ENCODE measurements at regions not wholly inside any gene's neighbourhood (a gene's known extent, or its start where the extent isn't known, plus 50 kb on each side); places are given as distances from the start of the nearest gene placed in this dataset.

GRCh38 chr2:29991086-29991485 is 69.7 kb upstream of the ALK start:
- H3K9me3 ChIP-seq (ENCODE audit: low read depth) = no peaks in the 10 kb centered on the region
- H3K36me3 ChIP-seq = no peaks in the 10 kb centered on the region
- DNase-seq (ENCODE audit: low read depth in 1 of 2, low spot score in 1 of 2) = no peak
- no peak overlapping the region for H3K27ac ChIP-seq
- no peak for TF ChIP-seq CTCF (IDR thresholded peaks at IDR 0.05; ENCODE audit: low read depth, low read length)
- H3K27me3 ChIP-seq = no peaks in the 10 kb centered on the region
- no peak overlapping the region for H3K4me3 ChIP-seq
- no peaks in the 10 kb centered on the region for H3K4me1 ChIP-seq (ENCODE audit: low read depth)

GRCh38 chr2:29995241-29995640 is 73.9 kb upstream of the ALK start:
- no peak for DNase-seq (ENCODE audit: low read depth in 1 of 2, low spot score in 1 of 2)
- H3K36me3 ChIP-seq = no peaks in the 10 kb centered on the region
- no peaks in the 10 kb centered on the region for H3K9me3 ChIP-seq (ENCODE audit: low read depth)
- no peaks in the 10 kb centered on the region for H3K4me1 ChIP-seq (ENCODE audit: low read depth)
- TF ChIP-seq CTCF (IDR thresholded peaks at IDR 0.05; ENCODE audit: low read depth, low read length) = no peak
- no peaks in the 10 kb centered on the region for H3K27me3 ChIP-seq
- H3K27ac ChIP-seq = no peak overlapping the region
- no peak overlapping the region for H3K4me3 ChIP-seq

GRCh38 chr2:30003128-30003527 is 81.7 kb upstream of the ALK start:
- Histone ChIP-seq H3K4me3 (no peak overlapping the region), H3K4me1 (ENCODE audit: low read depth) (no peaks in the 10 kb centered on the region), H3K27me3 (no peaks in the 10 kb centered on the region), H3K9me3 (ENCODE audit: low read depth) (no peaks in the 10 kb centered on the region), H3K27ac (no peak overlapping the region), H3K36me3 (no peaks in the 10 kb centered on the region)
- no peak for TF ChIP-seq CTCF (IDR thresholded peaks at IDR 0.05; ENCODE audit: low read depth, low read length)
- no peak for DNase-seq (ENCODE audit: low read depth in 1 of 2, low spot score in 1 of 2)

DNA sequence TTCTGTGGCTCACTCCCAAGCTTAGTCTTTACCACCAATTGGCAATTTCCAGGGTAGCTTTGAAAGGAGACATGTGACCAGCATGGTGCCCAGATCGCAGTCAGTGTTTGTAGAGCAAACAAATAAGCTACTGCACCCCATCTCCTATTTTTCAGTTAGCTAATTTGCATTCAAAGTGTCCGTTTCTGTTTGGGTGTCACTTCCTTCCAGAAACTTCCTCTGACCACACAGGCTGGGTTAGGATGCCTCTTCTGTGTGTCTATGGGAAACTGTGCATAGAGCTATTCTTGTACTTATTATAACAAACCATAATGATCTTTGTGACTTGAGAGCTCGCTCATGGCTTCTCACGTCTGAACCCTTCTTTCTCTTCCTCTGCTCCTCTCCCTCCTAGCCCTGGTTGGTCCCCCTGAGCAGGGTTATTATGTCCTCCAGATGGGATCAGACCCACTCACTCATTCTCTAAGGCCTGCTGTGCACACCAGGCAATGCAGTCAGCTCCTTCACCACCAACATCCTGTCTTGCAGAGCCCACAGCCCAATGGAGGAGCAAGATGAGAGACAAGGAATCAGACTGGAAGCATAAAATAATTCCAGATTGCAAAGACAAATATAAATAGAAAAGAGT is 101.2 kb upstream of the ALK start:
- Histone ChIP-seq H3K4me1 (ENCODE audit: low read depth) (no peaks in the 10 kb centered on the region), H3K36me3 (no peaks in the 10 kb centered on the region), H3K27ac (no peak overlapping the region), H3K27me3 (peaks cover 9% of the 10 kb centered on the region), H3K9me3 (ENCODE audit: low read depth) (no peaks in the 10 kb centered on the region), H3K4me3 (no peak overlapping the region)
- TF ChIP-seq CTCF (IDR thresholded peaks at IDR 0.05; ENCODE audit: low read depth, low read length) = no peak
- no peak for DNase-seq (ENCODE audit: low read depth in 1 of 2, low spot score in 1 of 2)

DNA sequence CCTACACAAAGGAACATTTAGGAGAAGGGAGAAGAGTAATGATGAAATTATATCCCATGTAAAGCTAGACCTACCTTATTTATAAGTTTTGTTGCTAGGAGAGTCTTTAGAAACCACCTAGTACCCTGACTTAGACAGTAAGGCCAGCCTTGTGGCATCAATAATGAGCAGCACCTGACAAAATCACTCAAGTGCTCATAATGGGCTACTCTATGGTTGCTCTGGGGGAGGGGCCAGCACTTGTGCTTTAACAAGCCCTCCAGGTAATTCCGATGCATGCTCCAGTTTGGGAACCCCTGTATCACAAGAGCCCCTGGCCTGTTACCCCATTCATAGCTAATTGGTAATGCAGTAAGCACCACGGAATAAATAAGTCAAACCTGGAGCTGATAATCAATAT is 102.9 kb upstream of the ALK start:
- H3K4me3 ChIP-seq = no peak overlapping the region
- no peaks in the 10 kb centered on the region for H3K36me3 ChIP-seq
- no peaks in the 10 kb centered on the region for H3K4me1 ChIP-seq (ENCODE audit: low read depth)
- H3K27me3 ChIP-seq = peaks cover 9% of the 10 kb centered on the region
- no peak overlapping the region for H3K27ac ChIP-seq
- no peak for TF ChIP-seq CTCF (IDR thresholded peaks at IDR 0.05; ENCODE audit: low read depth, low read length)
- H3K9me3 ChIP-seq (ENCODE audit: low read depth) = no peaks in the 10 kb centered on the region
- DNase-seq (ENCODE audit: low read depth in 1 of 2, low spot score in 1 of 2) = no peak

All from cardiac muscle cell (in vitro differentiated cells and primary cell).